Body of pancreas (tissue), 4 donors: ENCODE measurements at regions not wholly inside any gene's neighbourhood (a gene's known extent, or its start where the extent isn't known, plus 50 kb on each side); places are given as distances from the start of the nearest gene placed in this dataset.
"Not testable (repeated sequence)": the region's sequence is repeated elsewhere in the genome, so short reads cannot be mapped to it uniquely, and the experiment has no call there.

ENCODE experiments used
- ATAC-seq: fragments of 150-250 bp; one replicate; pipeline ENCODE4 v1.9.1; 2016
- DNase-seq, 4 donors: peaks; one replicate each; pipeline ENCODE4 v3.0.0-alpha.2; 2019
- H3K27ac ChIP-seq, 4 donors: fragments of 200-600 bp; sonication (generic); 1 replicate in 3 of 4; 2 replicates in 1 of 4; pipeline versions ENCODE4 v1.5.1 to v1.6.1; 2016 to 2019; ENCODE audit warnings: mild to moderate bottlenecking in 1 of 4, mixed read lengths in 1 of 4, moderate library complexity in 1 of 4
- H3K27me3 ChIP-seq, 2 donors: fragments of 200-600 bp; sonication (generic); one replicate each; pipeline ENCODE4 v1.6.0; 2016; ENCODE audit warnings: mild to moderate bottlenecking in 1 of 2
- H3K36me3 ChIP-seq, 2 donors: fragments of 200-600 bp; sonication (generic); replicated peaks in 1 of 2; 2 replicates each; pipeline ENCODE4 v1.5.1; 2016; ENCODE audit warnings: low read depth in 2 of 2; ENCODE audit not compliant: insufficient read depth in 1 of 2
- H3K4me1 ChIP-seq: fragments of 200-600 bp; sonication (generic); one replicate; pipeline ENCODE4 v1.6.0; 2016
- H3K4me3 ChIP-seq, 2 donors: fragments of 200-600 bp; sonication (generic); 1 replicate in 1 of 2; 2 replicates in 1 of 2; pipeline ENCODE4 v1.5.1; 2016 to 2019
- H3K9me3 ChIP-seq, 3 donors: fragments of 200-600 bp; sonication (generic); 1 replicate in 2 of 3; 2 replicates in 1 of 3; pipeline ENCODE4 v1.5.1; 2016
- POLR2A ChIP-seq, 3 donors: fragments of 450-650 bp; IDR thresholded peaks; one replicate each; pipeline ENCODE4 v1.6.1; 2016; ENCODE audit warnings: antibody characterized with exemption in 3 of 3, mild to moderate bottlenecking in 2 of 3
- whole genome bisulfite sequencing, 2 donors: methylation state at CpG; one replicate each; pipeline ENCODE4 v1.1.5; 2017; 5-methylcytosine and 5-hydroxymethylcytosine counted together
- intact Hi-C: fragments of 100-400 bp; cut with DNase I; formaldehyde crosslinking; loops from one replicate; pipeline ENCODE4 v1.15.1; 2023
- TF ChIP-seq, protein P1 (sequence below), 7 experiments: fragments of 450-650 bp in 4 of 7; fragments of 200-600 bp in 3 of 7; sonication (generic) in 3 of 7; IDR thresholded peaks; one replicate each; pipeline ENCODE4 v1.5.1; 2016 to 2019; ENCODE audit warnings: antibody characterized with exemption in 7 of 7

DNA sequence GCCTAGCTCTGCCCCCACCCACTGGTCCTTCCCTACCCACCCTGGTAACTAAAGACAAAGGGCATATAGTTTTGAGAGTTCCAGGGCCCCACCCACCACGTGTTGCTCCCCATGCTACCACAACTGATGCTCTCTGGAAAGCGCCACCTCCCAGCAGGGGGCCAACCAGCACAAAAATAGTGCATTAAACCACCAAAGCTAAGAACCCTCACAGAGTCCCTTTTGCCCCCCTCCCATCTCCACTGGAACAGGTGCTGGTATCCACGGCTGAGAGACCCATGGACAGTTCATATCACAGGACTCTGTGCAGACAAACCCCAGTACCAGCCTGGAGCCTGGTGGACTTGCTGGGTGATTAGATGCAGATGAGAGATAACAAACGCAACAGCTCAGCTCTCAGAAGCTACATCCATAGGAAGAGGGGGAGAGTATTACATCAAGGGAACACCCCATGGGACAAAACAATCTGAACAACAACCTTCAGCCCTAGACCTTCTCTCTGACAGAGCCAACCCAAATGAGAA is 715.9 kb downstream of the NUP35 start:
- H3K9me3 ChIP-seq, result no peaks in the 10 kb centered on the region
- ATAC-seq (no peak), DNase-seq (no peak)
- 50 to 79% methylated on average over 4 of the region's 4 CpGs for WGBS, 2 donors
- H3K36me3 ChIP-seq, result no peaks in the 10 kb centered on the region
- no peaks in the 10 kb centered on the region for H3K27me3 ChIP-seq
- no peak for TF ChIP-seq POLR2A (IDR thresholded peaks at IDR 0.05)
- TF ChIP-seq, protein P1, sequence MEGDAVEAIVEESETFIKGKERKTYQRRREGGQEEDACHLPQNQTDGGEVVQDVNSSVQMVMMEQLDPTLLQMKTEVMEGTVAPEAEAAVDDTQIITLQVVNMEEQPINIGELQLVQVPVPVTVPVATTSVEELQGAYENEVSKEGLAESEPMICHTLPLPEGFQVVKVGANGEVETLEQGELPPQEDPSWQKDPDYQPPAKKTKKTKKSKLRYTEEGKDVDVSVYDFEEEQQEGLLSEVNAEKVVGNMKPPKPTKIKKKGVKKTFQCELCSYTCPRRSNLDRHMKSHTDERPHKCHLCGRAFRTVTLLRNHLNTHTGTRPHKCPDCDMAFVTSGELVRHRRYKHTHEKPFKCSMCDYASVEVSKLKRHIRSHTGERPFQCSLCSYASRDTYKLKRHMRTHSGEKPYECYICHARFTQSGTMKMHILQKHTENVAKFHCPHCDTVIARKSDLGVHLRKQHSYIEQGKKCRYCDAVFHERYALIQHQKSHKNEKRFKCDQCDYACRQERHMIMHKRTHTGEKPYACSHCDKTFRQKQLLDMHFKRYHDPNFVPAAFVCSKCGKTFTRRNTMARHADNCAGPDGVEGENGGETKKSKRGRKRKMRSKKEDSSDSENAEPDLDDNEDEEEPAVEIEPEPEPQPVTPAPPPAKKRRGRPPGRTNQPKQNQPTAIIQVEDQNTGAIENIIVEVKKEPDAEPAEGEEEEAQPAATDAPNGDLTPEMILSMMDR (IDR thresholded peaks at IDR 0.05), result no peak
- H3K4me3 ChIP-seq, result no peak overlapping the region
- H3K27ac ChIP-seq, result no peak overlapping the region
- H3K4me1 ChIP-seq, result no peaks in the 10 kb centered on the region
- intact Hi-C loops, result no loop called here

DNA sequence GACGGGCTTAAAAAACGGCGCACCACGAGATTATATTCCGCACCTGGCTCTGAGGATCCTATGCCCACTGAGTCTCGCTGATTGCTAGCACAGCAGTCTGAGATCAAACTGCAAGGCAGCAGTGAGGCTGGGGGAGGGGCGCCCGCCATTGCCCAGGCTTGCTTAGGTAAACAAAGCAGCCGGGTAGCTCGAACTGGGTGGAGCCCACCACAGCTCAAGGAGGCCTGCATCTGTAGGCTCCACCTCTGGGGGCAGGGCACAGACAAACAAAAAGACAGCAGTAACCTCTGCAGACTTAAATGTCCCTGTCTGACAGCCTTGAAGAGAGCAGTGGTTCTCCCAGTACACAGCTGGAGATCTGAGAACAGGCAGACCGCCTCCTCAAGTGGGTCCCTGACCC is 725.6 kb downstream of the NUP35 start:
- WGBS, 2 donors, result 51 to 74% methylated on average over 7 to 11 of the region's 11 CpGs
- ATAC-seq, H3K27me3 ChIP-seq, DNase-seq, H3K27ac ChIP-seq, H3K36me3 ChIP-seq, H3K4me1 ChIP-seq, H3K4me3 ChIP-seq, H3K9me3 ChIP-seq, intact Hi-C loops: not testable (repeated sequence)

DNA sequence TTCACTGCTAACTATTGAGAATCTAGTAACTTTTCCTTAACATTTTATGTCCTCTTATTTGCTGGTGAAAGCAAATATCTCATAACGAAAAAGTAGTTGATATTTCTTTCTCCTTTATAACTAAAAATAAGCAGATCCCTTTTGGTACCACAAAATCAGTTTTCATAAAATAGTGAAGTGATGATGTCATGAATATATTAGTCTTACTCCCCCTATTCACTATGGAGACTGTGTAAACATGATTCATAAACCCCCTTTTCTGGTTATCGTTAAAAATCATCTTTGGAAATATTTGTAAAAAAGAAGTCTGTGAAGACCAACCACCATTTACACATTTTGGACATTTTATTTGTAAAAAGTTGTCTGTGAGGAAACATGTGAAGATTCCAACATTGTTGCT is 734.9 kb downstream of the NUP35 start:
- intact Hi-C loops, result no loop called here
- no peak for ATAC-seq
- Histone ChIP-seq H3K4me3 (no peak overlapping the region), H3K4me1 (no peaks in the 10 kb centered on the region), H3K27me3 (no peaks in the 10 kb centered on the region), H3K27ac (no peak overlapping the region), H3K9me3 (no peaks in the 10 kb centered on the region), H3K36me3 (no peaks in the 10 kb centered on the region)
- TF ChIP-seq, protein P1 (IDR thresholded peaks at IDR 0.05), result no peak
- no peak for TF ChIP-seq POLR2A (IDR thresholded peaks at IDR 0.05)
- WGBS, 2 donors, result 62 to 75% methylated on average over 2 of the region's 2 CpGs
- DNase-seq, result no peak

DNA sequence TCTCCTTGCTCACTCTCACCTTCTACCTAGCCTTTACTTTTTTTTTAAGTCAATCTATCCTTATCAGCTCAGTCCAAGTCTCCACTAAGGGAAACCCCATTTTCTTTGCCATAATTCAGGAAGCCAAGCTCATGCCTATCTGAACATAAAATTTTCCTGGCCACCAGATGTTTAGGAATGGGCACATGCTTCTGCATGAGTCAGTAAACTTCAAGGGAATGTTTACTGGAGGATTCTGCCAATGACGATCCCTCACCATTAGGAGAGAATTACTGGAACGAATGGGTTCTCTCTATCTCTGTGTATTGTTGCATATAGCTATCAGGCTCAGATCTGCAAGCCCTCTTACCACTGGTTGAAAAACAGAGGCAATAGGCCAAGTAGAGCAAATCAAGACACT is 731.7 kb upstream of the ZNF804A start:
- TF ChIP-seq, protein P1 (IDR thresholded peaks at IDR 0.05), result no peak
- no peak for TF ChIP-seq POLR2A (IDR thresholded peaks at IDR 0.05)
- intact Hi-C loops, result no loop called here

DNA sequence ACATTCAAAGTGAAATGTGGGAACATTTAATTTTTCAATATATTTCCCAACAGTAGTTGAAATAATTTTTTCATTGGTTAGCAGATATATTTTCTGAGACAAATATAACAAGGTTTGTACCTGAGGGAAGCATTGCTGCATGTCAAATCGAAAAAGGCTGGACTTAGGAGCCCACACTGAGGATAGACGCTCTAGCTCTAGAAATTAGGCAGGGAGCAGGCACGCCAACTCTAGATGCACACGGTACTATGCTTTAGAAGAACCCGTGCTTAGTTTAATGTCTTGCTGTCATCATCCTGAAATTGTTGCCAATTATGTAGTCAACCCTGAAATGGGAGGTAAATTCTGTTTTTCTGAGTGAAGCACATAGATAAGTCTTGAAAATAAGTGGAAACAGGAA is 731.1 kb upstream of the ZNF804A start:
- Histone ChIP-seq H3K36me3 (no peaks in the 10 kb centered on the region), H3K27ac (no peak overlapping the region), H3K9me3 (no peaks in the 10 kb centered on the region), H3K27me3 (no peaks in the 10 kb centered on the region), H3K4me3 (no peak overlapping the region), H3K4me1 (no peaks in the 10 kb centered on the region)
- ATAC-seq, result no peak
- no peak for DNase-seq
- WGBS, 2 donors, result 74 to 83% methylated on average over 5 of the region's 5 CpGs
- intact Hi-C loops, result no loop called here
- TF ChIP-seq POLR2A (IDR thresholded peaks at IDR 0.05), result no peak
- TF ChIP-seq, protein P1 (IDR thresholded peaks at IDR 0.05), result no peak

More for the DNA sequence above, 731.7 kb upstream of the ZNF804A start:
- Histone ChIP-seq H3K9me3 (no peaks in the 10 kb centered on the region), H3K27me3 (no peaks in the 10 kb centered on the region), H3K36me3 (no peaks in the 10 kb centered on the region), H3K27ac (no peak overlapping the region), H3K4me3 (no peak overlapping the region), H3K4me1 (no peaks in the 10 kb centered on the region)
- ATAC-seq, result no peak
- WGBS, 2 donors, result 75 to 77% methylated on average over 2 of the region's 2 CpGs
- no peak for DNase-seq
